BLaER1 treated with 17β-estradiol and CSF1 and Interleukin-3, amounts not matched to agents 10 nM and 100 nM (cell line): ENCODE measurements at regions not wholly inside any gene's neighbourhood (a gene's known extent, or its start where the extent isn't known, plus 50 kb on each side); places are given as distances from the start of the nearest gene placed in this dataset.

ENCODE experiments used
- H3K27ac ChIP-seq, 11 experiments: shearing (Covaris generic); formaldehyde crosslinking; 2 replicates each; pipeline ENCODE4 v1.8.1; 2022
- H3K27me3 ChIP-seq, 11 experiments: shearing (Covaris generic); formaldehyde crosslinking; 2 replicates each; pipeline ENCODE4 v1.8.1; 2022
- H3K36me3 ChIP-seq, 11 experiments: shearing (Covaris generic); formaldehyde crosslinking; 2 replicates each; pipeline ENCODE4 v1.8.1; 2022
- H3K4me1 ChIP-seq, 10 experiments: shearing (Covaris generic); formaldehyde crosslinking; 2 replicates each; pipeline ENCODE4 v1.8.1; 2022
- H3K4me2 ChIP-seq, 11 experiments: shearing (Covaris generic); formaldehyde crosslinking; 2 replicates each; pipeline ENCODE4 v1.8.1; 2022
- H3K4me3 ChIP-seq, 10 experiments: shearing (Covaris generic); formaldehyde crosslinking; 2 replicates each; pipeline ENCODE4 v1.8.1; 2022
- H3K9ac ChIP-seq, 11 experiments: shearing (Covaris generic); formaldehyde crosslinking; 2 replicates each; pipeline ENCODE4 v1.8.1; 2022
- H3K9me3 ChIP-seq, 11 experiments: shearing (Covaris generic); formaldehyde crosslinking; replicated peaks in 1 of 11; 2 replicates each; pipeline ENCODE4 v1.8.1; 2022
- H4K20me1 ChIP-seq, 11 experiments: shearing (Covaris generic); formaldehyde crosslinking; 2 replicates each; pipeline ENCODE4 v1.8.1; 2022
- Cebpa-rat ChIP-seq, 11 experiments: shearing (Covaris generic); IDR thresholded peaks; 2 replicates each; pipeline ENCODE4 v1.8.1; 2022

GRCh38 chr13:80477661-80478443 lies 136.9 kb upstream of the SPRY2 start:
- 0 out of 22 replicates have a peak, but pooled peaks cover 0 to 3% (median 0%) of the 10 kb centered on the region in 11 experiments for H3K27me3 ChIP-seq
- H3K27ac ChIP-seq, result no peak overlapping the region
- H3K9me3 ChIP-seq, result 0 out of 22 replicates have a peak, but pooled peaks cover 0 to 2% (median 0%) of the 10 kb centered on the region in 11 experiments
- TF ChIP-seq Cebpa-rat (IDR thresholded peaks at IDR 0.05), result no peak
- peaks cover 0 to 11% (median 6%) of the 10 kb centered on the region in 10 experiments; a peak in 8 of 20 replicates for H3K4me1 ChIP-seq
- H3K9ac ChIP-seq, result no peak overlapping the region
- H3K4me3 ChIP-seq, result no peak overlapping the region
- no peak overlapping the region for H3K4me2 ChIP-seq
- no peaks in the 10 kb centered on the region for H3K36me3 ChIP-seq
- no peaks in the 10 kb centered on the region for H4K20me1 ChIP-seq

DNA sequence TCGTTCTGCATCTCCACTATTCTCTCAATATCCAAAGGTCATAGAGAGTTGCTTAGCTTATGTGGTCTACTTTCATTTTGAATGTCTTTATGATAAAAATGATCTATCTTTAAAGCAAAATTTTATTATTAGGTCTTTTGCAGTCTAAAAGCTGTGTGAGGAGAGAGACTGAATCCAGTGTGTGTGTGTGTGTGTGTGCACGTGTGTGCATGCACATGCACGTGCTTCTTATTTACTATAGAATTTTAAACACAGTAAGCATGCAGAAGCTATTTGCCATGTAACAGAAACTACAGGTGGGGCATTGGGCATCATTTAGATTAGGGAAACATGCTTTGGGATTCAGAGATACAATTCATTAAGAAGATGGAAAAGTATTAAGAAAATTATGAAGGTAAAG lies 136.0 kb upstream of the SPRY2 start:
- Histone ChIP-seq H3K4me1 (peaks cover 0 to 11% (median 6%) of the 10 kb centered on the region in 10 experiments; a peak in 8 of 20 replicates), H3K4me2 (no peak overlapping the region), H4K20me1 (no peaks in the 10 kb centered on the region), H3K36me3 (no peaks in the 10 kb centered on the region), H3K9ac (no peak overlapping the region), H3K27ac (no peak overlapping the region), H3K4me3 (no peak overlapping the region), H3K9me3 (no peaks in the 10 kb centered on the region), H3K27me3 (0 out of 22 replicates have a peak, but pooled peaks cover 0 to 3% (median 0%) of the 10 kb centered on the region in 11 experiments)
- no peak for TF ChIP-seq Cebpa-rat (IDR thresholded peaks at IDR 0.05)

GRCh38 chr13:80475718-80476117 lies 134.8 kb upstream of the SPRY2 start:
- peaks cover 0 to 11% (median 6%) of the 10 kb centered on the region in 10 experiments; a peak in 8 of 20 replicates for H3K4me1 ChIP-seq
- TF ChIP-seq Cebpa-rat (IDR thresholded peaks at IDR 0.05), result no peak
- H3K9ac ChIP-seq, result no peak overlapping the region
- H3K4me2 ChIP-seq, result peak overlapping the region in 4 of 11 experiments; percentile 1 to 31 (median 24); a peak in 4 of 22 replicates
- no peaks in the 10 kb centered on the region for H3K36me3 ChIP-seq
- H3K27ac ChIP-seq, result no peak overlapping the region
- no peak overlapping the region for H3K4me3 ChIP-seq
- no peaks in the 10 kb centered on the region for H4K20me1 ChIP-seq
- H3K27me3 ChIP-seq, result peaks cover 0 to 3% (median 0%) of the 10 kb centered on the region in 11 experiments; a peak in 1 of 22 replicates
- peaks cover 0 to 3% (median 0%) of the 10 kb centered on the region in 11 experiments; a peak in 2 of 22 replicates for H3K9me3 ChIP-seq

DNA sequence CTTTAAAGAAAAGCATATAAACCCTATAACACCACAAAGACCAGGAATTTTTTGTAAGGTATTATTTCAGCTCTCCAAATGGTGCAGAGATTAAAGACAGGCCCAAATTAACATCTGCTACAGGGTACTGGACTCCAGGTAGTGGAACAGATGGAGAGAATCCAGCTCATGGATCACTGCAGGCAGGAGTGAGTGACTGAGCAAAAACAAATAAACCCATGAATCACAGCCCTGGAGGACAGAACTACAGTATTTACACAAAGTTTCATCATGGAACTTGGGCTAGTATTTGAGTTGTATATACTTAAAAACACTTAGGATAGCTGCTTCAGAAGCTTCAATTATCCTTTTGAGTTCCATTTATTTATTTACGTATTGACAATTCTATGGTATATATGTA lies 132.8 kb upstream of the SPRY2 start:
- no peaks in the 10 kb centered on the region for H4K20me1 ChIP-seq

GRCh38 chr13:80469853-80470381 lies 129.0 kb upstream of the SPRY2 start:
- Histone ChIP-seq H3K4me3 (no peak overlapping the region), H3K4me2 (peak overlapping the region in 3 of 11 experiments; percentile 11 to 22 (median 15); a peak in 1 of 22 replicates), H3K4me1 (peaks cover 0 to 14% (median 2%) of the 10 kb centered on the region in 10 experiments; a peak in 5 of 20 replicates), H3K9me3 (peaks cover 10 to 24% (median 20%) of the 10 kb centered on the region in 11 experiments), H3K9ac (no peak overlapping the region), H3K27ac (no peak overlapping the region), H3K36me3 (no peaks in the 10 kb centered on the region), H4K20me1 (no peaks in the 10 kb centered on the region), H3K27me3 (peaks cover 0 to 16% (median 0%) of the 10 kb centered on the region in 11 experiments; a peak in 2 of 22 replicates)
- no peak for TF ChIP-seq Cebpa-rat (IDR thresholded peaks at IDR 0.05)

More for the DNA sequence above, 132.8 kb upstream of the SPRY2 start:
- Histone ChIP-seq H3K36me3 (no peaks in the 10 kb centered on the region), H3K4me3 (no peak overlapping the region), H3K4me2 (no peak overlapping the region), H3K27me3 (peaks cover 0 to 8% (median 0%) of the 10 kb centered on the region in 11 experiments; a peak in 2 of 22 replicates), H3K4me1 (peaks cover 0 to 14% (median 9%) of the 10 kb centered on the region in 10 experiments; a peak in 11 of 20 replicates), H3K27ac (no peak overlapping the region), H3K9ac (no peak overlapping the region), H3K9me3 (peaks cover 0 to 3% (median 0%) of the 10 kb centered on the region in 11 experiments; a peak in 2 of 22 replicates)
- no peak for TF ChIP-seq Cebpa-rat (IDR thresholded peaks at IDR 0.05)

- peaks cover 0 to 14% (median 2%) of the 10 kb centered on the region in 10 experiments; a peak in 5 of 20 replicates for H3K4me1 ChIP-seq
- no peak overlapping the region for H3K27ac ChIP-seq
- H4K20me1 ChIP-seq, result no peaks in the 10 kb centered on the region
- no peak for TF ChIP-seq Cebpa-rat (IDR thresholded peaks at IDR 0.05)
- no peak overlapping the region for H3K4me3 ChIP-seq
- H3K4me2 ChIP-seq, result no peak overlapping the region
- peaks cover 10 to 29% (median 20%) of the 10 kb centered on the region in 11 experiments for H3K9me3 ChIP-seq
- peaks cover 0 to 23% (median 0%) of the 10 kb centered on the region in 11 experiments; a peak in 2 of 22 replicates for H3K27me3 ChIP-seq
- H3K36me3 ChIP-seq, result no peaks in the 10 kb centered on the region
- no peak overlapping the region for H3K9ac ChIP-seq
Measured at GRCh38 chr13:80469105-80469852, 128.4 kb upstream of the SPRY2 start.

- no peak for TF ChIP-seq Cebpa-rat (IDR thresholded peaks at IDR 0.05)
- Histone ChIP-seq H3K9ac (no peak overlapping the region), H3K4me2 (no peak overlapping the region), H3K4me3 (no peak overlapping the region), H3K4me1 (peaks cover 24 to 43% (median 36%) of the 10 kb centered on the region in 10 experiments), H3K36me3 (no peaks in the 10 kb centered on the region), H3K27me3 (peaks cover 0 to 53% (median 0%) of the 10 kb centered on the region in 11 experiments; a peak in 4 of 22 replicates), H3K27ac (no peak overlapping the region), H3K9me3 (peaks cover 10 to 32% (median 23%) of the 10 kb centered on the region in 11 experiments), H4K20me1 (no peaks in the 10 kb centered on the region)
Measured at GRCh38 chr13:80465321-80465720, 124.4 kb upstream of the SPRY2 start.

- H3K9ac ChIP-seq, result no peak overlapping the region
- no peaks in the 10 kb centered on the region for H3K36me3 ChIP-seq
- TF ChIP-seq Cebpa-rat (IDR thresholded peaks at IDR 0.05), result no peak
- no peak overlapping the region for H3K27ac ChIP-seq
- H3K9me3 ChIP-seq, result peaks cover 10 to 43% (median 34%) of the 10 kb centered on the region in 11 experiments
- H3K27me3 ChIP-seq, result peaks cover 0 to 63% (median 0%) of the 10 kb centered on the region in 11 experiments; a peak in 4 of 22 replicates
- peaks cover 24 to 52% (median 36%) of the 10 kb centered on the region in 10 experiments for H3K4me1 ChIP-seq
- no peak overlapping the region for H3K4me3 ChIP-seq
- H3K4me2 ChIP-seq, result peak overlapping the region in 3 of 11 experiments; percentile 22 to 69 (median 49); a peak in 4 of 22 replicates
- H4K20me1 ChIP-seq, result no peaks in the 10 kb centered on the region
Measured at GRCh38 chr13:80463673-80464352, 122.9 kb upstream of the SPRY2 start.
